ENCODE measurements at regions not wholly inside any gene's neighbourhood (a gene's known extent, or its start where the extent isn't known, plus 50 kb on each side); places are given as distances from the start of the nearest gene placed in this dataset.

DNA sequence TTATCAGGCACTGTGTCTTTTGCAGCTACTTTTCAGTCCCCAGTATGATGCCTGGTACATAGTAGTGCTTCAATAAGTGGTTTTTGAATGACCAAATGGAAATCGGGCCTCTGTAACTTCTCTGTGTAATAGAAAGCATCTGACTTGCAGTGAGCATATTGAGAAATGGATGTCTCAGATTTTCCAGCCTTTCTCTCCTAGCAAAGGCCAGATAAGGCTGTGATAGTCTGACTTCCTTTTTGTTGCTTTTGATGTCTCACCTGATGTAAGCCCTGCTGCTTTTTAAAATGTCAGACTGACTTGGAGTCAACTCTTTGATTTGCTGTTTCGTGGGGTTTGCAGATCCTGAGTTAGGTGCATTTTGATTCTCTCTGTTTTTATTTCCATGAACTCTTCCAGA, 590.0 kb upstream of the ZNF608 start:
- intact Hi-C loops (cut with DNase I): no loop called here
- DNase-seq: no peak
- no peak for ATAC-seq

DNA sequence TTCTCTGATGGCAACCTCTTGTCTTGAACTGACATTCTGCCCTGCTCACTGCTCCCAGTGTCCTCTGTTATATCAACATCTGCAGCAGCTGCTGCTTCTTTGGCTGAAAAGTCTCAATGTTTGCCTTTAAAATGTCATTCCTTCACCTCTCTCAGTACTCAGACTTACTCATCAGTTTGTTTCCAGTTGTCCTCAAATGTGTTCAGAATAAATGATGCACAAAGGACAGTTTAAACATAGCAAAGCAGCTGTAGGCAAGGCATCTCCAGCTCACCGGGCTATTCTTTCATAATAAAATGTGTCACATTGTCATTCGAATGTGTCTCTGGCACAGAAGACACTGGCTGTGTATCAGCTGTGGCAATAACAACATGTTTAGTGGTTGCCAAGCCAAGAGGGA, 590.9 kb upstream of the ZNF608 start:
- intact Hi-C loops (cut with DNase I): no loop called here
- no peak for ATAC-seq
- no peak for DNase-seq

DNA sequence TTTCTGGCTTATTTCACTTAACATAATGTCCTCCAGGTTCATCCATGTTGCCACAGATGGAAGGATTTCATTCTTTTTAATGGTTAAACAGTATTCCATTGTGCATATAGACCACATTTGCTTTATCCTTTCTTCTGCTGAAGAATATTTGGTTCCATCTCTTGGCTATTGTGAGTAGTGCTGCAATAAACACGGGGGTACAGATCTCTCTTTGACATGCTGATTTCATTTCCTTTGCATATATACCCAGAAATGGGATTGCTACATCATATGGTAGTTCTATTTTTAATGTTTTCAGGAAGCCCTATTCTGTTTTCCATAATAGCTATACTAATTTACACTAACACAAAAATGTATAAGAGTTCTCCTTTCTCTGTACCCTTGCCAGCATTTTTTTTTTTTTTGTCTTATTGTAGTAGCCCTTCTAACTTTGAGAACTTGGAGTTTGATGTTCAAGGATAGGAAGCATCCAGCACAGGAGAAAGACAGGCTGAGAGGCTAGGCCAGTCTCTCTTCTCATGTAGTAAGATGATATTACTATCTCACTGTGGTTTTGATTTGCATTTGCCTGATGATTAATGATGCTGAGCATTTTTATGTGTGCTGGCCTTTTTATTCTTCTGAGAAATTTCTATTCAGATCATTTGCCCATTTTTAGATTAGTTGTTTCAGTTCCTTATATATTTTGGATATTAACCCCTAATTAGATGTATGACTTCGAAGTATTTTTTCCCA, 592.2 kb upstream of the ZNF608 start:
- intact Hi-C loops (cut with DNase I): no loop called here
- DNase-seq (no peak), ATAC-seq (no peak)

DNA sequence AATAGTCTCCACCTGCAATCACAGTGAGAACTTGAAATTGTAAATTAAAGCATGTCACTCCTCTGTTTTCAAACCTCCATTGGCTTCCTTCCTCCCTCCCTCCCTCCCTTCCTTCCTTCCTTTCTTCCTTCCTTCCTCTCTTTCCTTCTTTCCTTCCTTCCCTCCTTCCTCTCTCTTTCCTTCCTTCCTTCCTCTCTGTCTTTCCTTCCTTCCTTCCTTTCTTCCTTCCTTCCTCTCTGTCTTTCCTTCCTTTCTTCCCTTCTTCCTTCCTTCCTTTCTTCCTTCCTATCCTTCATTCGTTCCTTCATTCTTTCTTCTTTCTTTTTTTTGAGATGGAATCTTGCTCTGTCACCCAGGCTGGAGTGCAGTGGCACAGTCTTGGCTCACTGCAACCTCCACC, 595.0 kb upstream of the ZNF608 start:
- ATAC-seq: no peak
- intact Hi-C loops (cut with DNase I): no loop called here
- DNase-seq: no peak

DNA sequence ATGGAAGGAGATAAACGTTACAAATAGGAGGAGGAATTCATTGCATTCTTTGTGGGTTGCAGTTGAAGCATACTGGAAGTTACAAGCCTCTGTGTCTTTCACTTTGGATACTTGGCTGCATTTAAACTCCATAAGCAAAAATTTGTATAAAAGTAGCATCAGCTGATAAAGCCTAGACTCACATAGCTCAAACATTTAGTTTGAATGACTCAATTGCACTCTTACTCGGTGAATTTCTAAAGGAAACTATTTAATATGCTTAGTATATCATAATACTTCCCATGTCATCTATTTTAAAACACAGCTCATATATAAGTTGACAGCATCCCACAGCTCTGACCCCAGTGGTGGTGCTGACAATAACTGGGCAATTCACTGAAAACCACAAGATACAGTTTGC, 596.6 kb upstream of the ZNF608 start:
- ATAC-seq (no peak), DNase-seq (no peak)
- intact Hi-C loops (cut with DNase I): no loop called here

DNA sequence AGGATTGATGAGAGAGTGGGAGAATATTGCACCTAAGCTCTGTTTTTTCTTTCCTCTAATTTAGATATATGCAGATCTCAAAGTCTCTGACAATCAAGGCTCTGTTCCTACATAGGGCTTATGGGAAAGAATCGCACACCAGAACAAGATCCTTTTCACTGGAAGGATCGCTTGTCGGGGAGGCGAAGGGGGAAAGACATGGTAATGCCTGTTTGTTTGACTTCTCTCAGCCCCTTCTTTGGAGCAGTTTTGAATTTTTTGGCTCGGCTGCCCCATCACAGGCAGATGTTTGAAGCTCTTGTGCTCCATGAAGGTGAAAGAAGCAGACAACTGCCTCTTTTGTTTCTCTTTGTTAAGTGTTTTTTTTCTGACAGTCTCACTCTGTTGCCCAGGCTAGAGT, 599.9 kb upstream of the ZNF608 start:
- ATAC-seq: no peak
- DNase-seq: no peak
- intact Hi-C loops (cut with DNase I): no loop called here

DNA sequence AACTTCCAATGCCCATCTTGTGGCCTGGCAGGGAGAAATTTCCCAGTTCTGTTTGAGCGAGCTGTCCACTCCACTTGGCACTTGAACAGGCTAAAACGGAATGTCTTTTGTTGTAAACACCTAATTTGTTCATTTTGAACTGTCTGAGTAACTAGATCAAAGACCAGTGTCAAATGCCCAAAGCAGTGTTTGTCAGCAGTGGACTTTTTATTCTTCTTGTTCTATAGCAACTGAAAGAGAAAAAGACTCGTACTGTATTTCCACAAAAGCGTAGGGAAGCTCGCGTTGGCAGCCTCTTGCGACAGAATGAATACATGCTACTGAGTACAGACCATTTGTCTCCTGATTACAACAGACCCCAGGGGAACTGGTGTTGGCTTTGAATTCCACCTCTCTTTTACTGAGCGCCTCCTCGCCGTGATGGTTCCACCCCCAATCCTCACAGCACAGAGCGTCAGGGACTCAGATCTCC, 601.8 kb upstream of the ZNF608 start:
- ATAC-seq (peak; percentile 72 to 76), DNase-seq (peak; percentile 58)
- intact Hi-C loops (cut with DNase I): no loop called here

DNA sequence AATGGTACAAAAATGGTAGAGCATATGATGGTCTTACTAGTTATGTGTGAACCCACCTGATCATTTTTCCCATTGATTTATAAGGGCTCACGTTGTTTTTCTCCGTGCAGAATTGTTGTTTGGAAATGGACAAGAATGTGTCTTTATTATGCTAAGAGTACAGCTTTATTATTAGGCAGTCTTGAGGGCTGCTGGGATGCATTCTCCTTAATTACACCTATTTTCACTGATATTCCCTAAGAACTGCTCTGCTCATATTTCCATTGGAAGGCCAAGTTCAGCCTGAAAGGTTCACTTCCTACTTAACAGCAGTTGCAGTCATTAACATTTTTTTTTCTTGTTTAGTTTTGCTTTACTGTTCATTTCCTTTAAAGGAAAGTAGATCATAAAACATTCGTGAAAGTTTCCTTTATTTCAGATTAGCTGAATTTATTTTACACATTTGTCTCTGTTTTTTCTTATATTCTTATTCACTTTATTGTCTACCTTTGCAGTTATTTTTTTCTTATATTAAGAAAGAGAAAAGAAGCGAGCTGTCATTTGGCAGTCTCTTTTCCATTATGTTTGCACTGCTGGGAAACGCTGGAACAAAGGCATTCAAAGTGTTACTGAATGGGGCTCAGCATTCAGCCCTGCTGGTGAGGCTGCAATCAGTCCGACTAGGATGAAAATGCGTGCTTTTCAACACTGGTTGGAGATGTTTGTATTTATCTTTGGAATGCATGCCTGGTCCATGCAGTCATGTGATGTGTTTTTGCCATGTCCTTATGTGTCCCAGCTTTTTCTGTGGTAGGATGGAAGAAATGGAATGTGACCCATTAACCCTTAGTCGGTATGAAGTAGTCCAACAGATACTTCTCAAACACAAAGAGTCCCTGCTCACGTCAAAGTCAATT, 602.7 kb upstream of the ZNF608 start:
- ATAC-seq (peak; percentile 58 to 80), DNase-seq (no peak)
- intact Hi-C loops (cut with DNase I): no loop called here

DNA sequence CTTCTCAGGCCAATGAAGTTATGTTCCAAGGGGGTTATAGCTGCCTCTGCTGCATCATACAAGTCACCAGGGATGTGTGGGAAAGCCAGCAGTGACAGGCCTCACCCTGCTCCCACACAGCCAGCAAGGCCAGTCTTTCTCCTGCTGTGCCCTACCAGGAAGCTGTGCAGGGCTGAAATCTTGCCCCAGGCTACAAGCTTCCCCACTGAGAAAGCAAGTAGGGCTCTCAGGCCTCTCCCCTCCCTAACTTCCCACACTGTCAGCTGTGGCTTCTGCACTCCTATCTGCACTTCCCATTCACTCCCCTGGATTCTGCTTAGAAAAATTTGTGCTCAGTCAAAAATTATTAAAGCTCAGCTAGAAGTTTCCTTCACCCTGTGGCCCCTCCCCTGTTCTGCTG, 611.2 kb upstream of the ZNF608 start:
- no peak for ATAC-seq
- intact Hi-C loops (cut with DNase I): no loop called here
- no peak for DNase-seq

DNA sequence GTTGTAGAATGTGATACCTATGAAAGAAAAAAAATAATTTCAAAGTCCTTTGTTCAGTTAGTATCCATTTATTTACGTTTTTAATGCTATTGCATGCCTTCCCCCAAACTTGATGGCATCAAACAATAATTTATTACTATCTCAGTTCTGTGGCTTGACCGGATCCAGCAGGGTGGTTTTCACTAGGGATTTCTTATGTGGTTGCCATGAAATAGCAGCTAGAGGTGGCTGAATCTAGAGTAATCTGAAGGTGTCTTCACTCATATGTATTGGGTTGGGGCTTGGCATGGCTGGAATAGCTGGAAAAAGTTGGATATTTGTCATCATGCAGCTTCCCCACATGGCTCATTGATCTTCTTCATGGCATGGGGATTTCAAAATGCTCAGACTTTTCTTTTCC, 619.3 kb upstream of the ZNF608 start:
- DNase-seq (no peak), ATAC-seq (no peak)
- intact Hi-C loops (cut with DNase I): no loop called here

DNA sequence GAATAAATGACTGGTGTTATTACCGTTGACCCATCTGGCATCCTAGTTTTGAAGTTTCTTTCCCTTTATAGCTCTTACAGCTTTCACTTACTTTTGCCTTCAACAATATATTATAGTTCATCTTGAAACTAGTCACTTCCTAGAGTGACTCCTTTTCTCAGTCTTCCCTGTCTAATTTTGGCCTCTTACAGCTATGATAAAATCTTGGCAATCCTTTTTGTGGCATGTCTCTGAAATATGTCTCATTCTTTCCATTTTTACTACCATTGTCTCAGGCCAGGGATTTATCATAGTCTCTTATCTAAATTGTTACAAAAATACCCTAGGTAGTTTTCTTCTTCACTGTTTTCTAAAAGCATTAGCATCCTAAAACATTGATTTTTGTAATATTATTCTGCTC, 621.3 kb upstream of the ZNF608 start:
- intact Hi-C loops (cut with DNase I): no loop called here
- ATAC-seq: no peak
- no peak for DNase-seq

DNA sequence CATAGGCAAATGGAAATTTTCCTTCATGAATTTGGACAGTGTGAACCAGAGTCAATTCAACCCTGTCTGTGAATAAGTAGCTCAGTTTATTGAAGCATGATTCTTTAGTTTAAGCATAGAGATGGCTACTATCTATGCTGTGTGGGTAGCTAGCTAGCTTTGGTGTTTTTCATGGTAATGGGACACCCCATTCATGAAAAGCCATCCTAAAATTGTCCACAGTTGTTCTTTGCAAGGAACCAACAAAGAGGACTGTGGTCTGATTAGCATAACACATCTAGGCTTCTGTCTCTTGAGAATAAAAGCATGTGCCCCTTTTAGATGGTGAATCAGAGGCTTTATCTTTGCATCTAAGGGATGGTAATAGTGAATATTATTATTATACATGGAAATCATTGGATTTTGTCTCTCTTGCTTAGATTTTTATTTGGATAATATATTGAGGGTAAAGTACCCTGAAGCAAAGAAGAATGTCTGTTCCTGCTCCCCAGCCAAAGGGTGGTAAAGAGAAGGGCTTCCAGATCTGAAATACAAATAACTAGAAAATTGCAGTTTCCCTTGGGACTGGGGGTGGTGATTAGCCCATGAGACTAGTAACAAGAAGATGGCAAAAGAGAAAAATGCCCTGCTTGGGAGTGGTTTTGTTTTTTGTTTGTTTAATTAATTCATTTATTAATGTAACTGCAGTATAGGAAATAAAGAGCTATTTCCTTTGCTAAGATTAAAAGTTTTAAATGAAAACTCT, 624.2 kb upstream of the ZNF608 start:
- intact Hi-C loops (cut with DNase I): no loop called here
- no peak for DNase-seq
- ATAC-seq: no peak

DNA sequence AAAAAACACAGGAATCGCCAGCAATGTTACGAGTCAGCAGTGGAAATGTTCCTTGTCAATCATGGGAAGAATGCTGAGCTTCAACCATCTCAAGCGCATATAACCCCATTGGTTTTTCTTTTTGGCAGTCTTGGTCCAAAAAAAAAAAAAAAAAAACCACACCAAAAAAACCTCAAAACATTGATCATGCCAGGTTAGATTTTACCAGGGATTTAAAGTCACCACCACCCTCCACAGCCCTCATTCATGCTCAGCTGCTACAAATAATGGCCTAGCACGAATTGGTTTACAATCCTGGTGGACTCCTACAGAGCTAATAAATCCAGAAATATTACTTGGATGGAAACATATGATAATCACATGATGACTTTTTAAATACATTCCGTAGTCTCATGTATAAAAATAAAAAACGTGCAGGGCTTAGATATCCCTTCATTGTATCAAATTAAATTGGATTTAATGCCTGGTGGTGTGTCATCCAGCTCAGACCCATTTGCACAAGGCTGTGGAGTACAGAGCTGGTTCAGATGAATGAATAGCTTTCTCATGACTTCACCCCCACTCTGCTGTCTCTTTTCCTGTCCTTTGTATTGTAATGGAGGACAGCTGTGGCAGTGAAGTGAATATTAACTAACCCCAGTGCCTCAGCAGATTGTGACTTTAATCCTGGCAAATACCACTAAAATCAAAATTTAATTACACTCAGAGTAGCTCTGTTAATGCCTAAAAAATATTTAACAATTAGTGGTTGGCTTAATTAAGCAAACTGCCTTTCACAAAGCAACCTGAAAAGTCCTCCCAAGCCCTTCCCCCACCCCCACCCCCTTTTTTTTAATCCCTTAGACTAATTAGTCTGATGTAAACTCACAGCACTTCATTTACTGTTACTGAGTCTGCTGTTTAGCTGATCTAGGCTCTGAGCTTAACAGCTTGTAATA, 626.5 kb upstream of the ZNF608 start:
- DNase-seq (no peak), ATAC-seq (peak in 1 of 2 donors; percentile 52)
- intact Hi-C loops (cut with DNase I): no loop called here

DNA sequence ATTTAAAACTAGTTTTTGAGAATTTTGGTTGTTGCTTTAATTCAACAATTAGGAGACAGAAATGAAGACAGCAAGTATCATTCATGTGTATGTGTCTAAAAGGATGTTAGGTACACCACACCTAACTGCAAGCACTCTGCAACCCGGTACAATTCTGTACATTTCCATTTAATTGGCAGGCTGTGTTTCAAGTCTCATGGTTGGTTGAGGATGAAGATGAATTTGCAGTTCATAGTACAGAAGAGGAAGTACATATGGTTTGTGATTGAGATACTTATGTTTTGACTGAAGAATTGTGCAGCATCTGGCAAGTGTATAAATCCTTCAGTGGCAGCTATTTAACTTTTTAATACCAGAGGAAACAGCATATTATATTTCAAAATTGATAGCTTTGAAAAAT, 628.7 kb upstream of the ZNF608 start:
- ATAC-seq (no peak), DNase-seq (no peak)
- intact Hi-C loops (cut with DNase I): no loop called here

DNA sequence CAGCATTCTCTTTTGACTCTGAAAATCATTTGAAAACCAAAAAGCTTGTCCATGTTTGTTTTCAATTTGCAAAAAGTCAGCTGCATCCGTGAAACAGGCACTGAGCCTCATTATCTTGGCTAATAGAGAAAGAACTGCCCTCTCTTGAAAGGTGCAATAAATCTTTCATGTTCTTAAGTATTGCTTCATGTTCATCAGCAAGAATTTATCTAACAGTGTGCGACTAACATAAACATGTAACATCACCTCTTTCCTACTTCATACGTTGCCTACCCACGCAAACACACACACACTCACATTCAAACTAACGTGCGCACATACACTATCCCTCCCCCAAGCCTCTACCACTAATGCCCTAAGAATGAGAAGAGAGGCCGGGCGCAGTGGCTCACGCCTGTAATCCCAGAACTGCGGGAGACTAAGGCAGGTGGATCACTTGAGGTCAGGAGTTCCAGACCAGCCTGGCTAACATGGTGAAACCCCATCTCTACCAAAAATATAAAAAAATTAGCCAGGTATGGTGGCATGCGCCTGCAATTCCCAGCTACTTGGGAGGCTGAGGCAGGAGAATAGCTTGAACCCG, 629.7 kb upstream of the ZNF608 start:
- intact Hi-C loops (cut with DNase I): no loop called here
- DNase-seq: no peak
- no peak for ATAC-seq

DNA sequence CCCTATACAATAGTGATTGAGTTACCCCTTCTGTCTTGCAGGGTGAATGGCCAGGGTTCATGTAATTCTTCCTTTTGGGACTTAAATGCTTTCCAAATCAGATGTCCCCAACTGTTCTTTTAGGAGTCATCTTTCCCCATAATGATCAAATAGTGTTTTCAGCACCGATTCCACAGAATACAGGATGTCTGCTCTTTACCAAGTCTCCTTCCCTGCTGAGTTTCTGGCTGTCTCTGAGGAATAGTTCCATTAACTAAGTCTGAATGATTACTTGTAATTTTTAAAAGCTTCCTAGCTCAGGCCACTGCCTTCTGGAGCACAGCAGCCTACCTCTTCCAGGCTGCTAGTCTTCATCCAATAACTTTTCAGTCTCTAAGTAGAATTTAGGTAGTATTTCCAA, 630.7 kb upstream of the ZNF608 start:
- intact Hi-C loops (cut with DNase I): no loop called here
- ATAC-seq (no peak), DNase-seq (no peak)

DNA sequence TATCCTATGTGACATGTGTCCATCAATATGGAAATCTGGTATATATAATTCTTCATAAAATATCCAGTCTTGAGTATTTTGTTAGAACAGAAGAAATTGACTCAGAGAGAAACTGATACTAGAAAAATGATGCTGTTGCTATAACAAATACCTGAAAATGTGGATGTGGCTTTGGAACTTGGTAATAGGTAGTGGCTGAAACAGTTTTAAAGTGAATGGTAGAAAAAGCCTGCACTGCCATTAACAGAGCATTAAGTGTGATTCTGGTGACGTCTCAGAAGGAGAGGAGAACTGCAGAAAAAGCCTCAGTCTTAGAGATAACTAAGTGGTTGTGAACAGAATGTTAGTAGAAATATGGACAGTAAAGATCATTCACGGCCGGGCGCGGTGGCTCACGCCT, 634.9 kb upstream of the ZNF608 start:
- DNase-seq: no peak
- no peak for ATAC-seq
- intact Hi-C loops (cut with DNase I): no loop called here

DNA sequence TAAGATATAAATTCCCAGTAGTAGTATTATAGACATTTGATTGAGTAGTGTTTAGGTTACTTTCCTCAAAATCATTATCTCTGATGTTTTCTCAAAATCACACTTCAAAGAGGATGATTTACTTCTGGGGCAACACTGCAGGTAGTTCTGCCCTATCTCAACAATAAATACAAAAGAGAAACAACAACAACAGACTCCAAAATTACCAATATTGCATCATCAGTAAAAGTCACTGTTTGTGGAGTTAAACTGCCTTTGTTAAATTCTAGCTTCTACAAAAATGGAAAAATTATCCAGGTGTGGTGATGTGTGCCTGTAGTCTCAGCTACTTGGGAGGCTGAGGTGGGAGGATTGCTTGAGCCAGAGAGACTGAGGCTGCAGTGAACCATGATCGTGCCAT, 637.6 kb upstream of the ZNF608 start:
- ATAC-seq (no peak), DNase-seq (no peak)
- intact Hi-C loops (cut with DNase I): no loop called here

DNA sequence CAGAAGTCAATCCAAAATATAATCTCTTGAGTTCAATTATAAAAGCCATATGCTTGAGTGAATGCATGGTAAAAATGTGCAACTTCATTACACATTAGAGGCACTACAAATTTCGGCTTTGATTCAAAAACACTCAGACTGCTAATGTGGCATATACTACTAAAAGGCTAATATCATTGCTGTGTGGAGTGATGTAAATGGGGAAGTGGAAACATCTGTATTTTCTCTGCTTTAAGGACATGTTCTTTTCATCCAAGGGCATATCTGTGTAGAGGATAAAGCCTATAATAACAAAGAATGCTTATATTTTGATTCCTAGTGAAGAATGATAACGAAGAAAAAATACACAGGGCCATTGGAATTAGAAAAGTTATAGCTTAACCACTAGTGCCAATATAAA, 643.9 kb upstream of the ZNF608 start:
- ATAC-seq: no peak
- no peak for DNase-seq
- intact Hi-C loops (cut with DNase I): no loop called here

All from left cardiac atrium (tissue), 4 donors.